SH-SY5Y (cell line): ENCODE measurements at regions not wholly inside any gene's neighbourhood (a gene's known extent, or its start where the extent isn't known, plus 50 kb on each side); places are given as distances from the start of the nearest gene placed in this dataset.

Source experiments
- GATA2 ChIP-seq: IDR thresholded peaks from 2 replicates; pipeline ENCODE4 v1.6.1; 2011; ENCODE audit warnings: mild to moderate bottlenecking, low read depth, low read length
- GATA3 ChIP-seq: IDR thresholded peaks from 2 replicates; pipeline ENCODE4 v1.6.1; 2011; ENCODE audit warnings: low read depth, mild to moderate bottlenecking, low read length, moderate library complexity

GRCh38 chr11:128291007-128291406 lies 296.4 kb downstream of the ETS1 start:
- TF ChIP-seq GATA3 (no peak), GATA2 (no peak)

GRCh38 chr11:128290106-128290840 lies 297.1 kb downstream of the ETS1 start:
- TF ChIP-seq GATA3: no peak
- no peak for TF ChIP-seq GATA2

- TF ChIP-seq GATA3 (no peak), GATA2 (no peak)
Observed at GRCh38 chr11:128289048-128289447, 298.3 kb downstream of the ETS1 start.

GRCh38 chr11:128288368-128288767 lies 299.0 kb downstream of the ETS1 start:
- no peak for TF ChIP-seq GATA3
- TF ChIP-seq GATA2: no peak

GRCh38 chr11:128285321-128285720 lies 302.0 kb downstream of the ETS1 start:
- TF ChIP-seq GATA3 (no peak), GATA2 (no peak)

- no peak for TF ChIP-seq GATA2
- no peak for TF ChIP-seq GATA3
Observed at GRCh38 chr11:128284634-128285033, 302.7 kb downstream of the ETS1 start.

GRCh38 chr11:128283451-128283850 lies 303.9 kb downstream of the ETS1 start:
- TF ChIP-seq GATA2 (no peak), GATA3 (no peak)

- TF ChIP-seq GATA3: no peak
- TF ChIP-seq GATA2: no peak
Observed at GRCh38 chr11:128282053-128282452, 305.3 kb downstream of the ETS1 start.

GRCh38 chr11:128279866-128280265 lies 307.5 kb downstream of the ETS1 start:
- no peak for TF ChIP-seq GATA3
- no peak for TF ChIP-seq GATA2

GRCh38 chr11:128273736-128274135 lies 313.6 kb downstream of the ETS1 start:
- TF ChIP-seq GATA3 (no peak), GATA2 (no peak)

- TF ChIP-seq GATA3: no peak
- no peak for TF ChIP-seq GATA2
Observed at GRCh38 chr11:128271401-128271800, 316.0 kb downstream of the ETS1 start.

GRCh38 chr11:128269466-128269865 lies 317.9 kb downstream of the ETS1 start:
- TF ChIP-seq GATA3: no peak

- no peak for TF ChIP-seq GATA3
- TF ChIP-seq GATA2: no peak
Observed at GRCh38 chr11:128266893-128267292, 320.5 kb downstream of the ETS1 start.

GRCh38 chr11:128262463-128263345 lies 324.7 kb downstream of the ETS1 start:
- TF ChIP-seq GATA3: no peak
- TF ChIP-seq GATA2: no peak

- TF ChIP-seq GATA2: no peak
- TF ChIP-seq GATA3: no peak
Observed at GRCh38 chr11:128261011-128261421, 326.3 kb downstream of the ETS1 start.
